Testis (tissue), 2 donors: ENCODE measurements at regions not wholly inside any gene's neighbourhood (a gene's known extent, or its start where the extent isn't known, plus 50 kb on each side); places are given as distances from the start of the nearest gene placed in this dataset.

Experiments used
- POLR2A ChIP-seq: fragments of 450-650 bp; IDR thresholded peaks from one replicate; pipeline ENCODE4 v1.6.1; 2017; ENCODE audit warnings: antibody characterized with exemption, mild to moderate bottlenecking, moderate library complexity
- TF ChIP-seq, protein P1 (sequence below), 3 experiments: fragments of 450-650 bp in 2 of 3; fragments of 200-600 bp in 1 of 3; sonication (generic) in 1 of 3; IDR thresholded peaks; one replicate each; pipeline ENCODE4 v1.5.1; 2016 to 2019; ENCODE audit warnings: antibody characterized with exemption in 3 of 3, mild to moderate bottlenecking in 2 of 3, moderate library complexity in 1 of 3

DNA sequence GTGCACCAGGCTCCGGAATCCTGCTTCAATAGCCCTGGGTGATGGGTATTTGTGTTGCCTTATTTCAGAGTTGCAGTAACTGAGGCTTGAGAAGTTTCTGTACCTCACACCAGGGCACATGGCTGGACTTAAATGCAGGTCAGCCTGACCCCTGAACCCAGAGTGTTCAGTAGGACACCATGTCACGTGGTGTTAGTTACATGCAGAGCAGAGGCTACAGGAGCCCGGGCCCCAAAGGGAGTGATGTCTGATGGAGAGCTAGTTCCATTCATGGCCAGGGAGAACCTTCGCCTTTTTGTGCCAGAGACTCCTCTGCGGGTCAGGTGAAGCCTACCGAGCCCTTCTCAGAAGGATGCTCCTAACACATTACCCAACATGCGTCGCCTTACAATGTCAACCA lies 161.4 kb upstream of the CST7 start:
- TF ChIP-seq, protein P1, sequence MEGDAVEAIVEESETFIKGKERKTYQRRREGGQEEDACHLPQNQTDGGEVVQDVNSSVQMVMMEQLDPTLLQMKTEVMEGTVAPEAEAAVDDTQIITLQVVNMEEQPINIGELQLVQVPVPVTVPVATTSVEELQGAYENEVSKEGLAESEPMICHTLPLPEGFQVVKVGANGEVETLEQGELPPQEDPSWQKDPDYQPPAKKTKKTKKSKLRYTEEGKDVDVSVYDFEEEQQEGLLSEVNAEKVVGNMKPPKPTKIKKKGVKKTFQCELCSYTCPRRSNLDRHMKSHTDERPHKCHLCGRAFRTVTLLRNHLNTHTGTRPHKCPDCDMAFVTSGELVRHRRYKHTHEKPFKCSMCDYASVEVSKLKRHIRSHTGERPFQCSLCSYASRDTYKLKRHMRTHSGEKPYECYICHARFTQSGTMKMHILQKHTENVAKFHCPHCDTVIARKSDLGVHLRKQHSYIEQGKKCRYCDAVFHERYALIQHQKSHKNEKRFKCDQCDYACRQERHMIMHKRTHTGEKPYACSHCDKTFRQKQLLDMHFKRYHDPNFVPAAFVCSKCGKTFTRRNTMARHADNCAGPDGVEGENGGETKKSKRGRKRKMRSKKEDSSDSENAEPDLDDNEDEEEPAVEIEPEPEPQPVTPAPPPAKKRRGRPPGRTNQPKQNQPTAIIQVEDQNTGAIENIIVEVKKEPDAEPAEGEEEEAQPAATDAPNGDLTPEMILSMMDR (IDR thresholded peaks at IDR 0.05) = no peak
- TF ChIP-seq POLR2A = no peak
